GM12878 (cell line): ENCODE measurements at regions not wholly inside any gene's neighbourhood (a gene's known extent, or its start where the extent isn't known, plus 50 kb on each side); places are given as distances from the start of the nearest gene placed in this dataset.

ENCODE experiments used
- CTCF ChIP-seq, 3 experiments: IDR thresholded peaks in 2 of 3; conservative IDR thresholded peaks in 1 of 3; 2 replicates each; pipeline ENCODE4 v1.5.1; 2011; ENCODE audit warnings: low read depth in 3 of 3, low read length in 3 of 3, mild to moderate bottlenecking in 3 of 3, control low read depth in 2 of 3, moderate library complexity in 2 of 3, inconsistent platforms in 1 of 3, mixed read lengths in 1 of 3; ENCODE audit not compliant: control insufficient read depth in 2 of 3, insufficient read depth in 1 of 3; ENCODE audit errors: extremely low read depth in 1 of 3
- SKIL ChIP-seq: fragments of 450-650 bp; IDR thresholded peaks from 2 replicates; pipeline ENCODE4 v1.6.1; 2017; ENCODE audit warnings: mild to moderate bottlenecking, low read depth, inconsistent platforms; ENCODE audit not compliant: poor library complexity, severe bottlenecking

- TF ChIP-seq CTCF (IDR thresholded peaks at IDR 0.05 in 2 of 3, conservative IDR thresholded peaks at IDR 0.05 in 1 of 3; ENCODE audit: control insufficient read depth in 2 of 3, extremely low read depth in 1 of 3, insufficient read depth in 1 of 3, low read depth in 3 of 3, low read length in 3 of 3): no peak
- no peak for TF ChIP-seq SKIL
Measured at GRCh38 chr13:22090106-22090505, 419.2 kb downstream of the FGF9 start.
